ENCODE measurements at regions not wholly inside any gene's neighbourhood (a gene's known extent, or its start where the extent isn't known, plus 50 kb on each side); places are given as distances from the start of the nearest gene placed in this dataset.

GRCh38 chr11:122277493-122277892 is 161.5 kb upstream of the BLID start:
- Histone ChIP-seq H3K9me3 (ENCODE audit: control insufficient read depth, insufficient read depth, low read length) (no peaks in the 10 kb centered on the region), H3K27me3 (ENCODE audit: control insufficient read depth, insufficient read depth, low read length) (no peaks in the 10 kb centered on the region), H3K36me3 (ENCODE audit: control insufficient read depth, insufficient read depth, low read length) (no peaks in the 10 kb centered on the region), H3K4me3 (ENCODE audit: low read length) (no peak overlapping the region), H3K27ac (ENCODE audit: low read length) (no peak overlapping the region), H3K4me1 (ENCODE audit: control insufficient read depth, insufficient read depth, low read length) (no peaks in the 10 kb centered on the region)
- Mint-ChIP-seq H3K27ac (no peak overlapping the region), H3K9me3 (no peaks in the 10 kb centered on the region), H3K4me1 (no peaks in the 10 kb centered on the region), H3K36me3 (no peaks in the 10 kb centered on the region), H3K27me3 (ENCODE audit: low read depth in 2 of 2) (peaks cover 6 to 25% of the 10 kb centered on the region in 2 donors), H3K4me3 (no peak overlapping the region)
- 88% methylated on average over 4 of the region's 4 CpGs for WGBS (ENCODE audit: insufficient coverage)
- ATAC-seq (no peak), DNase-seq (no peak)
- TF ChIP-seq CTCF (IDR thresholded peaks at IDR 0.05), result no peak
- intact Hi-C loops (cut with micrococcal nuclease), result no loop called here

GRCh38 chr11:122276221-122276620 is 160.2 kb upstream of the BLID start:
- TF ChIP-seq CTCF (IDR thresholded peaks at IDR 0.05), result no peak
- no peaks in the 10 kb centered on the region for H3K36me3 ChIP-seq (ENCODE audit: control insufficient read depth, insufficient read depth, low read length)
- no peak overlapping the region for H3K4me3 ChIP-seq (ENCODE audit: low read length)
- H3K27ac ChIP-seq (ENCODE audit: low read length), result no peak overlapping the region
- DNase-seq (no peak), ATAC-seq (no peak)
- Mint-ChIP-seq H3K27me3 (ENCODE audit: low read depth in 2 of 2) (peaks cover 6 to 27% of the 10 kb centered on the region in 2 donors), H3K36me3 (no peaks in the 10 kb centered on the region), H3K4me3 (no peak overlapping the region), H3K9me3 (no peaks in the 10 kb centered on the region), H3K4me1 (no peaks in the 10 kb centered on the region), H3K27ac (no peak overlapping the region)
- H3K27me3 ChIP-seq (ENCODE audit: control insufficient read depth, insufficient read depth, low read length), result no peaks in the 10 kb centered on the region
- no peaks in the 10 kb centered on the region for H3K4me1 ChIP-seq (ENCODE audit: control insufficient read depth, insufficient read depth, low read length)
- no peaks in the 10 kb centered on the region for H3K9me3 ChIP-seq (ENCODE audit: control insufficient read depth, insufficient read depth, low read length)
- intact Hi-C loops (cut with micrococcal nuclease), result no loop called here
- no CpG with 5 or more reads among the region's 1 CpG for WGBS (ENCODE audit: insufficient coverage)

GRCh38 chr11:122275508-122275907 is 159.5 kb upstream of the BLID start:
- intact Hi-C loops (cut with micrococcal nuclease), result no loop called here
- peaks cover 6 to 27% of the 10 kb centered on the region in 2 donors for H3K27me3 Mint-ChIP-seq (ENCODE audit: low read depth in 2 of 2)
- Histone ChIP-seq H3K4me1 (ENCODE audit: control insufficient read depth, insufficient read depth, low read length) (no peaks in the 10 kb centered on the region), H3K27me3 (ENCODE audit: control insufficient read depth, insufficient read depth, low read length) (no peaks in the 10 kb centered on the region), H3K36me3 (ENCODE audit: control insufficient read depth, insufficient read depth, low read length) (no peaks in the 10 kb centered on the region), H3K27ac (ENCODE audit: low read length) (no peak overlapping the region), H3K9me3 (ENCODE audit: control insufficient read depth, insufficient read depth, low read length) (no peaks in the 10 kb centered on the region), H3K4me3 (ENCODE audit: low read length) (no peak overlapping the region)
- no peak overlapping the region for H3K27ac Mint-ChIP-seq
- DNase-seq, result no peak
- no peaks in the 10 kb centered on the region for H3K36me3 Mint-ChIP-seq
- H3K9me3 Mint-ChIP-seq, result no peaks in the 10 kb centered on the region
- H3K4me3 Mint-ChIP-seq, result no peak overlapping the region
- no peak for ATAC-seq
- H3K4me1 Mint-ChIP-seq, result no peaks in the 10 kb centered on the region
- 53% methylated on average over 3 of the region's 4 CpGs for WGBS (ENCODE audit: insufficient coverage)
- TF ChIP-seq CTCF (IDR thresholded peaks at IDR 0.05), result no peak

GRCh38 chr11:122273476-122274191 is 157.6 kb upstream of the BLID start:
- ATAC-seq (no peak), DNase-seq (no peak)
- Histone ChIP-seq H3K9me3 (ENCODE audit: control insufficient read depth, insufficient read depth, low read length) (no peaks in the 10 kb centered on the region), H3K27me3 (ENCODE audit: control insufficient read depth, insufficient read depth, low read length) (peaks cover 2% of the 10 kb centered on the region), H3K4me1 (ENCODE audit: control insufficient read depth, insufficient read depth, low read length) (no peaks in the 10 kb centered on the region), H3K4me3 (ENCODE audit: low read length) (no peak overlapping the region), H3K36me3 (ENCODE audit: control insufficient read depth, insufficient read depth, low read length) (no peaks in the 10 kb centered on the region), H3K27ac (ENCODE audit: low read length) (no peak overlapping the region)
- Mint-ChIP-seq H3K36me3 (no peaks in the 10 kb centered on the region), H3K4me1 (no peaks in the 10 kb centered on the region), H3K9me3 (no peaks in the 10 kb centered on the region), H3K27ac (no peak overlapping the region), H3K4me3 (no peak overlapping the region), H3K27me3 (ENCODE audit: low read depth in 2 of 2) (peaks cover 9 to 27% of the 10 kb centered on the region in 2 donors)
- WGBS (ENCODE audit: insufficient coverage), result 83% methylated on average over 3 of the region's 3 CpGs
- intact Hi-C loops (cut with micrococcal nuclease), result no loop called here
- TF ChIP-seq CTCF (IDR thresholded peaks at IDR 0.05), result no peak

Data from natural killer cell (primary cell).